ENCODE measurements at regions not wholly inside any gene's neighbourhood (a gene's known extent, or its start where the extent isn't known, plus 50 kb on each side); places are given as distances from the start of the nearest gene placed in this dataset.

- no peak for DNase-seq
Measured at GRCh38 chr4:123096038-123096437, 173.6 kb upstream of the NUDT6 start.

DNA sequence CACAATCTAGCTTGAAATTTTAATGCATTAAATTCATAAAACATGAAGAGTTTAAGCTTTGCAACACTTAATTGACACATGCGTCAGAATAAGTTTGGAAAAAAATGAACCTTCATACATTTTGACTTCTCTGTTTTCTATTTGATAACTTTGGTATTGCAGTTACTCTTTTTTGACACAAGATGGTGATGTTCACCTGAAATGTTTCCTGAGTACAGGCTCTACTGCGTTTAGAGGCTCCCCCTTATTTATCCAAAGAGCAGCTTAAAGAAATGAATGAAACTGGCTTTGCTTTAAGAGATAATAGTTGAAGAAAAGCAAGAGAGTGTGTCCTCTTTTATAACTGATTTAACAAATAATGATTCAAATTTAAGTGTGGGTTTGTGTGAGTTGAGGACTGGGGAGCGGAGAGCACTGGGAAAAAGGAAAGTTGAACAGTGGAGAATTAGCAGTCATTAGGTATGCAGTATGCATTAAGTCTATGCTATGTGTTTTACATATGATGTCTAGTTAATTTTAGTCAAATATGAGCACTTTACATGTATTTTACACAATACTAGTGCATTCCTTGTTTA, 180.6 kb upstream of the NUDT6 start:
- peak; percentile 35 to 46 for DNase-seq

- no peak for DNase-seq
Measured at GRCh38 chr4:123104310-123105025, 182.1 kb upstream of the NUDT6 start.

DNA sequence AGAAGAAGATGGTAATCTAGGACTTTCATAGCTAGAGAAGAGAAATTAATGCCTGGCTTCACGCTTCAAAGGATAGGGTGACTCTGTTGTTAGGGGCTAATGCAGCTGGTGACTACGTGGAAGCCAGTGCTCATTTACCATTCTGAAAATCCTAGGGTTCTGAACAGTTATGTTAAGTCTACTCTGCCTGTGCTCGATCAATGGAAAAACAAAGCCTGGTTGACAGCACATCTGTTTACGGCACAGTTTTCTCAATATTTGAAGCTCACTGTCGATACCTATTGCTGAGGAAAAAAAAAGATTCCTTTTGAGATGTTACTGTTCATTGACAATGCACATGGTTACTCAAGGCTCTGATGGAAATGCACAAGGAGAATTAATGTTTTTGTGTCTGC, 182.6 kb upstream of the NUDT6 start:
- no peak for DNase-seq

- DNase-seq = no peak
Measured at GRCh38 chr4:123106747-123107146, 184.3 kb upstream of the NUDT6 start.

GRCh38 chr4:123107444-123108252, 185.3 kb upstream of the NUDT6 start:
- no peak for DNase-seq

- DNase-seq = no peak
Measured at GRCh38 chr4:123109139-123109538, 186.7 kb upstream of the NUDT6 start.

GRCh38 chr4:123110147-123110546, 187.8 kb upstream of the NUDT6 start:
- DNase-seq = peak; percentile 61 to 73

DNA sequence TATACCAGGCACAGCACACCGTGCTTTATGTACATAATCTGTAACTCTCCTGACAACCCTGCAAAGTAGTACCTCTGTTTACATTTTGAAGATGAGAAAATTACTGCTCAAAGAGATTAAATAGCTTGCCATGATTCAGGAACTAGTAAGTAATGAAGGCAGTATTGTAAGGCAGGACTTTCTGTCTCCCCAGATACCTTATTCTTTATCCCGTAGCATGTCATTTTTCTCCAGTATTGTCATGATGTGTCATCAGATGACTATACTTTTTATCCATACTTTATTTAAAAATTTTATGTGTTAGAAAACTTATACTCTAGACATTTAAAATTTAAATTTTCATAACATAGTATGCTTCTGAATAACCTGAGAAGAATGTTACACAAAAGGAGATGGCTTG, 188.3 kb upstream of the NUDT6 start:
- no peak for DNase-seq

- peak in 1 of 2 donors; percentile 54 for DNase-seq
Measured at GRCh38 chr4:123113155-123113554, 190.8 kb upstream of the NUDT6 start.

GRCh38 chr4:123114084-123114914, 191.9 kb upstream of the NUDT6 start:
- DNase-seq = no peak

DNA sequence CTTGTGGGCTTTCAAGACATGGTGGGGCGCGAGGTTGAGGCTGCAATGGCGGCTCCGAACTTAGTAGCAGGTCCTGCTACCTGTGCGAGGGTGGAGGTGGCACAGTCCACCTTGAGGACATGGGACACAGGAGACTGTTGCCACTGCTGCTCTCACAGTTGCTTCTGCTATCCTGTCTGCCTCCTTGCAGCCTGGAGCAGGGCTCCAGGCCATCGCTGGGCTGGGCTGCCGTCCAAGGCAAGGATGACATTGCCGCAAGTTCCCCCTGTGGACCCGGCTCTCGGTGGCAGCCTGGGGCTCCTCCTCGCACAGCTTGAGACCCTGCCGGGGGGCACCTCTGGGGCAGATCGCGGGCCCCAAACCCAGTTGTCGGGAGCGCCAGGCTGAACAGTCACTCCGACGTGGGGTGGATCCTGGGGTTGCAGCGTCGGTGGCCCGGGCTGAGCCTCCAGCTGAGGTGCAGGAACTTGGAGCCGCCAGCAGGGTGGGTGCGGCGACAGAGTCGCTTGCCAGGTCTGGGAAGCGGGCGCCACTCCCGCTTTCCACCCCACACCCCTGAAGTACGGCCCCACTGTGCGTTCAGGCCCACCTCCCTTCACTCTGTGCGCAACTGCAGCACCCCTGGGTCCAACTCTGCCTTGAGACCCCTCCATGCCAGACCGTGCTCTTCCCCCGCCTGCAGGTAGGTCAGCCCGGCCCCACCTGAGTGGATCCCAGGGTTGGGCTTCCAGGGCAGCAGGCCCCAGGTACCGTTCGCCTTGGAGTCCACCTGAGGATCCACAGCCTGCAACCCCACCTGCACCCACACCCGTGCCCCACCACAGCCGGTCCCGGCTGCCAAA, 192.7 kb upstream of the NUDT6 start:
- no peak for DNase-seq

- peak; percentile 65 to 72 for DNase-seq
Measured at GRCh38 chr4:123116412-123116811, 194.0 kb upstream of the NUDT6 start.

DNA sequence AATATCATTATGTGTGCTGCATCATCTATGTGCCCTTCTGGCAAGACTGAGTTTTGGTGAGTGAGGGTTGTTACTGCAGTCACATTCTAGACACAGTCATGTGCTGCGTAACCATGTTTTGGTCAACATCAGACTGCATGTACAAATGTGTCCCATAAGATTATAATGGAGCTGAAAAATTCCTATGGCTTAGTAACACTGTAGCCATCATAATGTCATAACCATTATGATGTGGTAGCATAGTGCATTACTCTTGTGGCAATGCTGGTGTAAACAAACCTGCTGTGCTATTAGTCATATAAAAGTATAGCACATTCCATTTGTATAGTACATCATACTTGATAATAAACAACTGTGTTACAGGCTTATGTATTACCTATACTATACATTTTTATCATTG, 198.1 kb upstream of the NUDT6 start:
- no peak for DNase-seq

DNA sequence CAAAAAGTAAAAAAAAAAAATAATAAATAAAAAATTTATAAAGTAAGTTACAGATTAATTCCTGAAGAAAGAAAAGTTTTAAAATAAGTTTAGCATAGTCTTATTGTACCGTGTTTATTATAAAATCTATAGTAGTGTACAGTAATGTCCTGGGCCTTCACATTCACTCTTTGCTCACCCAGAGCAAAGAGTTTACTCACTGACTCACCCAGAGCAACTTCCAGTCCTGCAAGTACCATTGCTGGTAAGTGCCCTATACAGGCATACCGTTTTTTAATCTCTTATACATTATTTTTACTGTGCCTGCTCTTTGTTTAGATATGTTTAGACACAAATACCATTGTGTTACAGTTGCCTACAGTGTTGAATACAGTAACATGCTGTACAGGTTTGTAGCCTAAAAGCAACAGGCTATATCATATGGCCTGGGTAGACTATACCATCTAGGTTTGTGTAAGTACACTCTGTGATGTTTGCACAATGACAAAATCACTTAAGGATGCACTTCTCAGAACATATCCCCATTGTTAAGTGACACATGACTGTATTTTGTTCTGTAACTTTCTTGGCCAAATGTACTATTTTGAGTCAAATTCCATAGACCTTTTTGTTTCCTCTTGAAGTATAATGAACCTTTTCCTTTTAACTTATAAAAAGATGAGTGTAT, 199.0 kb upstream of the NUDT6 start:
- no peak for DNase-seq

GRCh38 chr4:123125477-123125876, 203.1 kb upstream of the NUDT6 start:
- DNase-seq = no peak

DNA sequence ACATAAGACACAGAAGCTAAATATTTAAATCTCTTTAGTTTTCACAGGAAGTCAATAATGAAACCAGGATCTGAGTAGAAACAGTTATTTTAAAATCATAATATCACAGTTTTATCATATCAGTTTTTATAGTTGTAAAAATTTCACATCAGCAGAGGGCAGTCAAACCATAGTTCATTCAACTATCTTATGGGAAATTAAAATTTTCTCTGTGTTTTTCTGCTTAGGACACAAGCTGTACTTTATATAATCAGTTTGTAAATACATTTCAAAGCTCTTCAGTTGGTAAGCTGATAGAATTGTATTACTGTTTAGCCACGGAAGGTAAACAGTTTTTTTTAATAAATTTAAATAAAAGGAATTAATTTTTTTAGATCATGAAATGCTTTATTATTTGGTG, 204.8 kb upstream of the NUDT6 start:
- no peak for DNase-seq

GRCh38 chr4:123127875-123128274, 205.5 kb upstream of the NUDT6 start:
- no peak for DNase-seq

DNA sequence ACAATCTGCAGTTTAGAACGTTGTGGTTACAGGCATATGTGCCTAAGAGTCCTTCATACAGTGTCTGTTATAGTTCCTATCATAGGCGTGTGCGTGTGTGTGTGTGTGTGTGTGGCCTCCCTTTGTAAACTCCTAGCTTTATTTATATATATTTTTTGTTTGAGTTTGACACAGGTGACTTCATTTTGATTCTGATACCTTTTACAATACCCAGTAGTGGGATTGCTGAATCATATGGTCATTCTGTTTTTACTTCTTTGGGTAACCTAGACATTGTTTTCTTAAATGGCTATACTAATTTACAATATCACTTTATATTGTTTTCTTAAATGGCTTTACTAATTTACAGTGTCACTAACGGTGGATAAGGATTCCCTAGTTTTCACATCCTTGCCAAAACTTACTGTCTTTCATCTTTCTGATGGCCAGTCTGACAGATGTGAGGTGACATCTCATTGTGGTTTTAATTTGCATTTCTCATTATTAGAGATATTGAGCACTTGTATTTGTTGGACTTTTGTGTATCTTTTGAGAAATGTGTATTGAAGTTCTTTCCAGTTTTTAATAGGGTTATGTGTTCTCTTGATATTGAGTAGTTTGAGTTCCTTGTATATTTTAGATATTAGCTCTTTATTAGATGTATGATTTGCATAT, 211.1 kb upstream of the NUDT6 start:
- DNase-seq = no peak

GRCh38 chr4:123144616-123145015, 222.2 kb upstream of the NUDT6 start:
- no peak for DNase-seq

Data from right lung (tissue), 2 donors.